Suppressor macrophage treated with lipopolysaccharide for 4 hours (primary cell): ENCODE measurements at regions not wholly inside any gene's neighbourhood (a gene's known extent, or its start where the extent isn't known, plus 50 kb on each side); places are given as distances from the start of the nearest gene placed in this dataset.

Experiments used
- DNase-seq: peaks from one replicate; pipeline ENCODE4 v3.0.0-alpha.2; 2020

DNA sequence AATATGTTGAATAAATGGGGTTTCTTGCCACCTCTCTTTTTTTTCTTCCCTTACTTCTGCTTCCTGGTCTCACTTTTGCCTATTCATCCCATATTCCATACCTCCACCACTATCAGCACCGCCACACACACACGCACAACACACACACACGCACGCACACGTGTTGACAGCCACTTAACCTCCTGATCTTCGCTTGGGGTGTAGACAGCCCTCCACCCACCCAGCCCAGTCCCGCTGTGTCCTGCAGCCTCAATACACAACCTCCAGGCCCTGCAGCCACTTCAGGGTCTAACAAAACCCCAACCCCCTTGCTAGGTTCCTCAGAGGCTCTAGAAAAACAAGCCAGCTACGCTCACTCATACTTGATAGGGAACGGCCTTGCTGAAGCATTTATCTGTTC lies 72.3 kb downstream of the LINC00237 start:
- no peak for DNase-seq

DNA sequence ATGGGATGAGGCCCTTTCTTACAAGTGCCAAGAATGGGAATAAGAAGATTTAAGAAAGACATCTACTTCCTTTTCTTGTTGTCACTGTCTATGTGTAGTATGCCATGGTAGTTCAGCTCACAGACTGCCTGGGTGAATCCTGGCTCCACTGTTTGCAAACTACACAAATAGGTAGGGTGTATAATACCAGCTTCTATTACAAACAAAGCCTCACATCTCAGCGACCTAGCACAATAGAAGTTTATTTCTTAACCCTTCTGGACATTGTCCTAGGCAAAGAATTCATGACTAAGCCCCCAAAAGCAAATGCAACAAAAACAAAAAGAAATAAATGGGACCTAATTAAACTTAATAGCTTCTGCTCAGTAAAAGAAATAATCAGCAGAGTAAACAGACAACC lies 74.5 kb downstream of the LINC00237 start:
- DNase-seq = no peak

DNA sequence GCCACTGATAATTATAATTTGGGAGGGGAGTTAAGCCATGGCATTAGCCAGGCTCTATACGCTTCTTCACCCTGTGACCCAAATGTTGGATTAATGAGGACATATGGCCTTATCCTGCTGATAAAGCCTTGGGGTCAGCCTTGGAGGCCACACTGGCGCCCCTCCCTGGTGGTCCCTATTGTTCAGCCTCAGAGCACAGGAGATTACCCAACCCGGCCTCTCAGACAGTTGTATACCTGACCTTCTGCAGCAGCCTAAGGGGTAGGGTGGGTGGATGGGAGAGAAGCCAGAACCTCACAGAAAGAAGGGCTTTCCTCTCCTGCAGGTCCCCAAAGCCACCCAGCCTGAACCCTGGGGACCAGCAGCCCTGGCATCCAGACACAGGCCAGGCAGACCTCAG lies 76.8 kb downstream of the LINC00237 start:
- DNase-seq = no peak

DNA sequence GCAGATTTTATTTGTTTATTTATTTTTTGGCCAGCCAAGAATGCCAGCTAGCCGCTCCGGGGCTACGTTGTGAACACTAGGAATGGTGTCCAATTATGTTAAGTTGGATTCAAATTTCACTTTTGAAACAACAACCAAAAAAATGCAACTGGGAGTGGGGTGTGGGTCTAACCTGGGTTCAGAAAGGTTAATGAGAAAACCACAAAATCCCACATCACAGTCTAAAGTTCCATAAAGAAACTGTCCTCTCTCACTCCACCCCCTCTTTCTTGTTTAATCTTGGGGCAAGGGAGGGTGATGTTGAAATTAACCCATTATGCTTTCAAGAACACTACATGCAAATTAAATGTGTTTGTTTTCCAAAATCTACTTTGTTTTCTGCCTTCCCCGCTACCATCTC lies 77.2 kb downstream of the LINC00237 start:
- no peak for DNase-seq

DNA sequence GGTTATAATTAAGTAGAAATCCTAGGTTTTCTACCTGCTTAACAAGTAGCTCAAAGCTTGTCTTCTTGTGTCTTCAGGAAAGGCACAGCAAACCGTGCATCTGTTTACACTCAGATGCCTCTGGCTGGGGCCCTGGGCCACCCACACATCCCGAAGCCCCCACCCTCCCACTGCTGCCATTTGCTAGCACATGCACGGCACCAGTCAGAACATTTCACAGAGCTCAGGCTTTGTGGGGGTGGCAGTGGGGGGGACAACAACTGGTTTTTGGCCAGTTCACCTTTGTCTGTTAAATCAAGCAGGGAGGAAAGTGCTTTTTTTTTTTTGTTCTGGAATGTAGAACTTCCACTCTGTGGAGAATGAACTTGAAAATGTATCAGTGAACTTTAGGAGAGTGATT lies 77.7 kb downstream of the LINC00237 start:
- no peak for DNase-seq

DNA sequence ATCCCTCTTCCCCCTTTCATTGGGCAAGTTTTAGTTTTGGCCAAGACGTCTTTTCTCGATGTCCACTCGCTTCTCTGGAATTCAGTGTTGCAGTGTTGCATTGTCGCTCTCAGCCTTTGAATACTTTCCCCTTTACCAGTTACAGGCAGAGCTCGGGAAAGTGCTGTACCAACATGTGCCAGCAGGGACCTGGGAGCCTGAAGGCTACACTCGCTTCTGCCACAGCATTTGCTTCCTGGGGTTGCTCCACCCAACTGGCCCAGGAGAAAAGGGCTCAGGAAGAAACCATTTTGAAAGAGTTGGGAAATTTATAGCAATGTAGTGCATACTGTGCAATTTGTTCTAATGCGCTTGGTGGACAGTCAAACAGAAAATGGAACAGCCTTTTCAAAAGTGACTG lies 78.6 kb downstream of the LINC00237 start:
- no peak for DNase-seq

DNA sequence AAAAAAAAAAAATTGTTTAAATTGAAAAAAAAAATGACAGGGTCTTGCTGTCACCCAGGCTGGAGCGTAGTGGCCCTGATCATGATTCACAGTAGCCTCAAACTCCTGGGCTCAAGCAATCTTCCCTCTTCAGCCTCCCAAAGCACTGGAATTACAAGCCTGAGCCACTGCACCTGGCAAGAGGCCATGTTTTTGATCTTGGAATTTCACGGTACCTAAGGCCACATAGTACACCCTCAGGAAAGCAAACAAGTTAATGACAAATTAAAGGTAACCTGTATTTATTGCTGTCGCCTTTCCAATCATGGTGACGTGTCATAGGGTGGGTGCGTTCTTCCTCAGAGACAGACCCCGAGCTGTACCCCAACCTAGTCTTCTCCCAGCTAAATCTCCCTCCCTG lies 79.2 kb downstream of the LINC00237 start:
- DNase-seq = no peak

DNA sequence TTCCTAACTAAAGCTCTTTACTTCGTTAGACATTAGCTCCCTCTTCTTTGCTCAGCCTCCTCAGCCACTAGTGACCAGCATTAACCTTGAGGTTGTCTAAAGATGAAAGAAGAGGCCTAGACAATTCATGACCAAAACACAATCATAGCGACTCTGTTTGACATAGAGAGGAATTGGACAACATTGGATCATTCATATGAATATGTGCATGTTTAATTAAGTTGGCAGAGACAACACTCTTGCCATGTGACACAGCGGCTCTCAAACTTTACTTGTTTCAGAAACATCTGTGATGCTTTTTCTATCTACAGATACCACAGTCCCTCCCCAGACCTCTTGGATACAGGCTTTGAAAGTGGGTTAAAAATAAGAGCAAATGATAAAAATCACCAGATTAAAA lies 81.7 kb downstream of the LINC00237 start:
- DNase-seq = no peak

DNA sequence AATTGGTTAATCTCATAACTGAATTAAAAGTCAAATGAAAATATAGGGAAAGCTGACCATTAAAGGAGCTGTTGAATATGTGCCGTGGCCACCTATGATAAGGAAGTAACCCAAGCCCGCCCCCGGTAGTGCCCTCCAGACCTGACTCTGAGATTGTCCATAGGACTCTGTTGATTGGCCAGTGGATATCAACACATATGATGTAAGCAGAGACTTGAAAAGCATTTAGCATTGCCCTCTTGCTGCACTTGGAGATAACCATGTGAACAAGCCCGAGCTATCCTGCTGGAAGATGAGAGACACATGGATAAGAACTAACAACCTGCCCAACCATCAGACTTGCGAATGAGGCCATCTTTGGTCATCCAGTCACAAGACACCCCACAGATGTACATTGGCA lies 83.2 kb downstream of the LINC00237 start:
- DNase-seq = no peak

DNA sequence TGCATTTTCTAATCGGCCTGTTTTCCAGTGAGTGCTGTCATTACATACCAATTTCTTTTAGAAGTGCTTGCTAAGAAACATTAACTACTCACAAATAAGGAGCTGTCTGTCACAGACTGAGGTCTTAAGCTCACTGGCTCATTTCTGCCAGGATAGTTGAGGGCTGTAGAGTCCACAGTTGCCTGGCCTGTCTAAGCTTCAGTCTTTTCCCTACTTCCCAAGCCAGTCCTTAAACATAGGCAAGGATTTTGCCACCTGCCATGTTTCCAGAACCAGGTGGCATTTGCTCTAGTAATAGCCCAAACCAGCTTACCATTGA lies 84.7 kb downstream of the LINC00237 start:
- no peak for DNase-seq

DNA sequence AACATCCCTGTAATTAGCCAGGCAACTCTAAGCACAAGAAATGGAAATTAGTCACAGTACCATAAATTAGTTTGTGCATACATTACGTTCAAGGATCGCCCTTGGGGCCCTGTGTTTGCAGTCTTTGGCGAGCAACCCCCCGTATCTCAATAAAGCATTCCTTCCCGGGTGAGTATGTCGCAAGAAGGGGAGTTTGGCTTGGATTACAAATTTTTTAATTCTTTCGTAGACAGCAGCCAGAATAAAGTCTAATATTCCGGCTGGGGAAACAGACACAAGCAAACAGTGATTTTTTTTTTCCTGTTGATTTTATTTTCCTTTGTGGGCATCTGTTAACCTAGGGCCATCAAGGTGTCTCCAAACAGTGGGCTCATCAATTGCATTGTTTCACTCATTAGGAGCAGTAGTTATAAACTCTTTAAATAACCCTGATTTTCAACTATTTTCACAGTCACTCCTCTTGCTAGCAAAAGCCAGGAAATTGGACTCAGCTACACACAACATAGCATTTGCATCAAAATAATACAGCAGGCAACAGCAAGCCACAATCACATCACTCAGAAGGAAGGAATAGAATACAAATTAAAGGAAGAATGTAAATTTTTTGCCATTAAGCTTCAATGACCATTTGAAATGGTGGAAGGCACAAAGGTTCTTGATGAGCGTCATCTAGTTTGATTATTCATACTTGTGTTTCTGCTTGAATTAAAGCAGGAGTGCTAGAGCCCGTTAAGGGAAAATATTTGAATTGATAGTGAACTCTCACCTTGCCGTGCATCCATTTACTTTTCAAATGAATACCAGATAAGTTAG lies 85.3 kb downstream of the LINC00237 start:
- DNase-seq = no peak

DNA sequence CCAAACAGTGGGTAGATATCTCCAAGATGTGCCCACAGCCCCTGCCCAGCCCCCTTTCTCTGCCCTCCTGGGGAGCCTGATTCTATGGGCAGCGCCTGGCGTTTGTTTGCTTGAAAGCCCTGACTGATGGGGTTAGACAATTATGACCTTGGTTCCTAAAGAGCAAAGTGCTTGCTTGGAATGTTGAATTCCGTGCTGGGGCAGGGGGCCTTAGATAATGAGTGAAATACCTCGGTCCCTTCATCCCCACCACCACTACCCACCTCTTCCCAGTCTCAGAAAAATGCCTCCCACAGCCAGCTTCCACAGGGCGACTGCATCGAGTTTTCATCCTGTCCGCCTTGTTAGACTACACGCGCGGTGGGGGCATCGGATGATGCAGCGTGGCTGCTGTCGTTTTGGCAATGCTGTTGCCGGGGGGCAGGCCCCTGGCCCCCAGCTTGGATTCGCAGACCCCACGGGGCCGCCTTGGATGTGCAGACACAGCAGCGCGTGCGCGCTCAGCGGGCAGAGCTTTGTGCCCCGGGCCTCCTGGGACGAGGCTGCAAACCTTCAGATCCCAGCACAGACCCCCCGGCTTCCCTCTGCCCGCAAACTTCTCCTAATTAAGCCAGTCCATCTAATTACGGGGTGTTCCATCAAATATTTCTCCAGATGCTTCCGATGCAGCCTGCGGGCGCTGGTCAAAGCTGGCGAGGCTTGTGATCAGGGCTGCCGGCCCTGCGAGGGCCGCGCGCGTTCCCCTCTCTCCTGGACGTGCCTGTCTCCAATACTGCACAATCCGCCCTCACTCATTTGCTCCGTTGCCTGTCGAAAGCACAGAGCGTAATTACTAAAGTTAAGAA lies 86.1 kb downstream of the LINC00237 start:
- DNase-seq = no peak

DNA sequence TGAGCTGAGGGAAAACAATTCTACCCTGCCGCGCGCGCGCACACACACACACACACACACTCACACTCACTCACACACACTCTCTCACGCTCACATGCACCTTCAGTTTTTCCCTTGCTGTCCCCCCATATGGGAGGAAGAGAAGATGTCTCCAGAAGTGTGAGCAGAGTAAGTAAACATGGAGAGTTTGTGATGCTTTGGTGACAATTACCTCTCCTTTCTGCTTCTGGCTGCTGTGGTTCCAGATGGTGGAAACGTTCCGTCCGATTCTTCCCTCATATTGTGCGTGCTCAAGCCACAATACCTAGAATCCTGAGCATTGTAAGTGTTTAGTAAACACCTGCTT lies 86.7 kb downstream of the LINC00237 start:
- DNase-seq = no peak

DNA sequence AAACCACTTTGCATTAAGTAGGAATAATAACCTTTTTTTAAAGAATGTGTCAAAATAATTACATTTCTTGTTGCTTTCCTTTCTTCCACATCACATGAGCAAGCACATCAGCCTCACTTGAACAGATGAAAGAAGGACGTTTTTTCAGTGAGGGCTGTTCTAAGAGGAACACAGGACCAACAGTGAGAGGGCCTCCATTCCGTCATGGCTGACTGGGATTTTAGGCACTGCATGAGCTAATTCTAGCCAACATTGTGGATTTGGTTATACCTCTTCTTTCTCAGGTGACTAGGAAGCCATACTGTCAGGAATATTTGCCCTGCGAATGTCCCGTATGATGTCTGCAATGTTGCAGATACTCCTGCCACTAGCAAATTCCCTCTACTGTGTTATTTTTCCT lies 87.6 kb downstream of the LINC00237 start:
- DNase-seq = no peak

DNA sequence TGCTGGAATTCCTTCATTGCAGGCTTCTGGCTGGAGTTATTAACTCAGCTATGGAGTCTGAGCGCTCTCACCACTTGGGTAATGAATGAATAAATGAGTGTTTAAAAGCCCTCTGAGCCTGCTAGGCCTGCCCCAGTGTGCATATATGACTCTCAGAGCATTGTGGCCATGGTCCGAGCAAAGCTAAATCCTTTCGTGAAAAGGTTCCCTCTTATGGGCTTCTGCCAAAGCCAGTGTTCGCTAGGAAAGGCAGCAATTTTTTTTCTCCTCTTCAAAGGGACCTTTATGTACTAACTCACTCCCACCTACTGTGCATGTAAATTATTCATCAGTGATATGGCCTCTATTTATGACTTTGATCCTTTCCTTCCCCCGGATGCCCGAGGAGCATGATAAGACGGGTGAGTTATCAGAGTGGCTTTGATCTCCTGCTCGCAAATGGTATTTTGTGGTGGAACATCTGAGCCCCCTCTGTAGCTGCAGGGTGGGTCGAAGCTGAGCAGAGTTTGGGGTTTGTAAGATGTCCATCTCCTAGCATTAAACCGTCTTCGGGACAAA lies 88.6 kb downstream of the LINC00237 start:
- no peak for DNase-seq

DNA sequence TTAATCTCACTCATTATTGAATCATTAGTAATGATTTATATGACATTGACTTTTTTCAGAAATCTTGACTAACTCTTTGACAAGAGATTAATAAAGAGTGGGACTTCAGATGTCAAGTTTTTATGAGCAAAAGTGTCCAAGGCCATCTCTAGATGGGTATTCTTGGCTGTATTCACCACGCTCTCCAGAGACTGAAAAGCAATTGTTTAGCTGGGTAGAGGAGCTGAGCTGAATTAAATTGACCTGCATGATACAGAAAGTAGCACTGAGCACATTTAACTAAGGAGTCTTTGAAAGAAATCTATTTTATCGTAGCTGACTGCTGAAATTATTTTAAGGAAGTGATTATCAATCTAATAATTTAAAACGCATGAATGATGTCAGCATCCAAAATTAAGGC lies 89.4 kb downstream of the LINC00237 start:
- DNase-seq = no peak

DNA sequence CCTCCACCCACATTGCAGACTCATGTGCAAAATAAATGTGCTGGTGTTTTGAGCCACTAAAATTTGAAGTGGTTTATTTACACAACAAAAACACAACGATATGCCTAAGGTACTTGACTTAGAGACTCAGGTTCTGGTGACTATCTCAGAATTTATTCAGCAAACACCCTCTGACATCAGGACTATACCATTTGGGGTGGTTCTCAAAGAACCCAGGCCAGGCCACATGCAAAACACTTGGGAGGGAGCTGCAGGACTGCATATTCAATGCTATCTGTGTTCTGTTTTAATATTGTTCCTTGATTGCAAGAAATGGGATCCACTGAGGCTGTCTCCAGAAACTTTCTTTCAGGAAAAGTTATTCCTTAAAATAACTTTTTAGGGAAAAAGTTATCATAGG lies 91.6 kb downstream of the LINC00237 start:
- no peak for DNase-seq

DNA sequence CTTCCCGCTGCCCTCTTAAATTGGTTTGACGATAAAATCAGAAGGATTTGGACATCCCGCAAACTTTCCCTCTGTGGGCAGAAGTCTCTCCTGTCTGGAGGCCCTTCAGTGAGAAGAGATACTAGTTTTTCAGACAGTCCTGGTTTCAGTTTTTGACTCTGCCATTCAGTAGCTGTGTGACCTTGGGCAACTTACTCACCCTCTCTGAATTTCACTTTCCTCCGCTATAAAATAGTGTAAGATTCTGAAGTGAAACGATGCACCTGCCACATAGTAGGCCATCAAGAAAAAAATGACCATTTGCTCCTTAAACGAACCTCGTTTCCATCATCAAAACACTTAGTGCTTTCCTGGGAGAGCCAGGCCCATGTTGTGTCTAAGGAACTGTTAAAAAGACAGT lies 97.2 kb downstream of the LINC00237 start:
- DNase-seq = no peak

DNA sequence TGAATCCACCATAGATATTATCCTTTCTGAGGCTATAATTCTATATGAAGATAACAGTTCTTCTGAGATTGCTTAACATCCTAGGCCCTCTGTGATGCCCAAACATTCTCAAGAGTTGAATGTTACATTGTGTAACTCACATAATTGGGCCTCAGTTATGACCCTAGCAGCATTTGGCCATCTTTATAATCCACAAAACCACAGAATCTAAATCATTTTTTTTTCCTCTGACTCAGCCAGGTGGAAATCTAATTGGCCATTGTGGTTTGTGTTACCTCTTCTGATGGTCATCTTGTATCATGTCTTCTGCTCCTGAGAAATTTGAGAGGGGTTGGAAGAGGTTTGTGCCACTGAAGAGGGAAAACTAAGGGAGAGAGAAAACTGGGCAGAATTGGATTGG lies 99.5 kb downstream of the LINC00237 start:
- no peak for DNase-seq

DNA sequence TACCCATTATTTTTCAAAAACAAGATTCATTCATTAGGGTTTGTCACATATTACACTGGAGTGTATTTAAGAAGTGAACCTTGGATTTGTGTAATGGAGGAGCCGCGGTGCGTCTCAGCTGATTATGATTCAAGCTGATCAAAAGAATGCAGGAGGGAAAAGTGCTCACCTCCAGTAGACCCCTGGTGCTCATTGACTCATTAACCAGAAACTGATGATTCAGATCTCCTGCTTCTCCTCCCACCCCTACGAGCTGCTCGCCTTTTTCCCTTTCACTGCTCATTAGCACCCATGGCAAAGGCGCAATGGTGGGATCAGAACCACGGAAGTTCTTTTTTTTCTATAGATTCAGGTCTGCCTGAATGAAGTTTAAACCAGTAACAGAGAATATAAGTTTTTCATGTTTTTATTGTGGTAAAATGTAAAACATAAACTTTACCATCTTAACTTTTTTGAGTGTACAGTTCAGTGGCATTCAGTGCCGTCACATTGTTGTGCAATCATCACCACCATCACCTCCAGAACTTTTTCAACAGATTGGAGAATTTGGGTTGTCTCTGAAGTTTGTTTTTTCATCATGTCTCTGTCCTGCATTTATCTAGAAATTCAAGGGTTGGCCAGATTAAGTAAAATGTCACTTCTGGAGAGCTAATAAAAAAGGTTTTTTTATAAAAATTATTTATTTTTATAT lies 101.6 kb downstream of the LINC00237 start:
- no peak for DNase-seq

DNA sequence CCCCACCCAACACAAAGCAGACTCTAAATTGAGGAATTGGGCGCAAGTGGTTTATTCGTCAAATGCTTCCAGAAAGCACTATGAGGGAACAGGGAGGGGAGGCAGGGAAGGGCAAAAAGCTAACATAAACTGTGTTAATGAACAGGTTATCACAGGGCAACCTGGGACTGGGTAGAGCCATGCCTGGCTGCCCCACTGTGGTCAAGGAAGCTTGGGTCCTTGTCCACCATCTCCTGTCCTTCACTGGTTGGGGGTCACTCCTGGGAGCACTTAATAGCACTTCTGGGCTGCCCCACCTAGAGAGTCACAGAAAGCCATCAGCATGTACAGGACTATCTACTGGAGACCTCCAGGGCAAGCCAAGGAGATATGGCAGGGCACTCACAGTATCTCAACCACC lies 102.3 kb downstream of the LINC00237 start:
- no peak for DNase-seq

DNA sequence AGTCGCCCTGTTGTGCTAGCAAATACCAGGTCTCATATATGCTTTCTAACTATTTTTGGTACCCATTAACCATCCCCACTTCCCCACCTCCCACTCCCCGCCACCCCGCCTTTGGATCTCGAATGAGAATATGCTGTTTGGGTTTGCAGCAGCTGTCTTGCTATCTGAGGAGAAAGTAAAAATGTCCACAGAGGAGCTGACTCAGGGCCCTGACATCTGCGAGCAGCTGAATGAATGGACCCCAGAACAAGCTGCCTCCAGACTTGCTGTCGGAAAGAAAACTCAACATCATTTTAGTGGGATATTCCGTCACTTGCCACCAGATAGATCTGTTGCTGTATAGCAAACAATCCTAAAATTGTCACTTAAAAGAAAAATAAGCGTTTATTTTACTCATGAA lies 103.7 kb downstream of the LINC00237 start:
- DNase-seq = no peak

DNA sequence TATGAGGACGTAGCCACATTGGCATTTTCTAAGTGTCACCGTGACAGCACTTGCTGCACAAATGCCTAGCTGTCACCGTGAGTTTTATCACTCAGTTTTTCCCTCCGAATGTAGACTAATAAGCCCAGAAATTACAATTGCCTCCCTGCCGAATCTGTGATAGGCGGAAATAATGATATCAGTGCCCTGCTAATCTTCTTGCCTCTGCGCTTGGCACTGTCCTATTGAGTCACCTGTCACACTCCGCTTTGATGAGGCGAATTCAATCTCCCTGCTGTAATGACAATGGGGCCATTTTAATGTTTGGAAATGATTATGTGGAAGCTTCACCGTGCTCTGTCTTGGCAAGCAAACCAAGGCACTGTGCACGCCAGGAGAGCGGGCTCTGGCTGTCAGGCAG lies 112.8 kb downstream of the LINC00237 start:
- no peak for DNase-seq
